HG03159 (cell line): ENCODE measurements at regions not wholly inside any gene's neighbourhood (a gene's known extent, or its start where the extent isn't known, plus 50 kb on each side); places are given as distances from the start of the nearest gene placed in this dataset.

Experiments
- ATAC-seq: cut with Tn5 transposase; IDR thresholded peaks from one replicate; pipeline ENCODE4 v1.9.1; 2021; ENCODE audit warnings: mild to moderate bottlenecking, moderate library complexity; ENCODE audit not compliant: unreplicated experiment

DNA sequence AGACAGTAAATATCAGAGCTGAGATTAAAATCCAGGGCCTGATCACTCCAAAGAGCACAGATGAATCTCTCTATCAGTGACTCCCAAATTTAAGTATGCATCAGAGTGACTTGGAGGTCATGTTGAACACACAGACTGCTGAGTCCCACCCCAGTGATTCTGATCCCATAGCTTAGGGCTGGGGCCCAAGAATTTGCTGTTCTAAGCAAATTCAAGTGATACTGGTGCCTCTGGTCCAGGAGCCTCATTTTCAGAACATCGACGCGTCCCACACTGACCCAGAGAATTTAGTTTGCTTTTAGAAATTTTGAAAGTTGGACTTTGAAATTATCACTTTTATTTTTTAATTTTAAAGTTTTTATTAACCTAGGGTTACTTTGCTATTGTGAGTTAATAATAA lies 72.7 kb upstream of the NETO1 start:
- no peak for ATAC-seq

- ATAC-seq, result no peak
These were observed 68.0 kb upstream of the NETO1 start for GRCh38 chr18:72935744-72936143.

GRCh38 chr18:72922895-72923294 lies 55.1 kb upstream of the NETO1 start:
- no peak for ATAC-seq
